Body of pancreas (tissue), 4 donors: ENCODE measurements at regions not wholly inside any gene's neighbourhood (a gene's known extent, or its start where the extent isn't known, plus 50 kb on each side); places are given as distances from the start of the nearest gene placed in this dataset.
"Not testable (repeated sequence)": the region's sequence is repeated elsewhere in the genome, so short reads cannot be mapped to it uniquely, and the experiment has no call there.

ENCODE experiments used
- ATAC-seq: fragments of 150-250 bp; one replicate; pipeline ENCODE4 v1.9.1; 2016
- DNase-seq, 4 donors: peaks; one replicate each; pipeline ENCODE4 v3.0.0-alpha.2; 2019
- H3K27ac ChIP-seq, 4 donors: fragments of 200-600 bp; sonication (generic); 1 replicate in 3 of 4; 2 replicates in 1 of 4; pipeline versions ENCODE4 v1.5.1 to v1.6.1; 2016 to 2019; ENCODE audit warnings: mild to moderate bottlenecking in 1 of 4, mixed read lengths in 1 of 4, moderate library complexity in 1 of 4
- H3K27me3 ChIP-seq, 2 donors: fragments of 200-600 bp; sonication (generic); one replicate each; pipeline ENCODE4 v1.6.0; 2016; ENCODE audit warnings: mild to moderate bottlenecking in 1 of 2
- H3K36me3 ChIP-seq, 2 donors: fragments of 200-600 bp; sonication (generic); replicated peaks in 1 of 2; 2 replicates each; pipeline ENCODE4 v1.5.1; 2016; ENCODE audit warnings: low read depth in 2 of 2; ENCODE audit not compliant: insufficient read depth in 1 of 2
- H3K4me1 ChIP-seq: fragments of 200-600 bp; sonication (generic); one replicate; pipeline ENCODE4 v1.6.0; 2016
- H3K4me3 ChIP-seq, 2 donors: fragments of 200-600 bp; sonication (generic); 1 replicate in 1 of 2; 2 replicates in 1 of 2; pipeline ENCODE4 v1.5.1; 2016 to 2019
- H3K9me3 ChIP-seq, 3 donors: fragments of 200-600 bp; sonication (generic); 1 replicate in 2 of 3; 2 replicates in 1 of 3; pipeline ENCODE4 v1.5.1; 2016
- CTCF ChIP-seq, 7 experiments: fragments of 450-650 bp in 4 of 7; fragments of 200-600 bp in 3 of 7; sonication (generic) in 3 of 7; IDR thresholded peaks; one replicate each; pipeline ENCODE4 v1.5.1; 2016 to 2019; ENCODE audit warnings: antibody characterized with exemption in 7 of 7
- POLR2A ChIP-seq, 3 donors: fragments of 450-650 bp; IDR thresholded peaks; one replicate each; pipeline ENCODE4 v1.6.1; 2016; ENCODE audit warnings: antibody characterized with exemption in 3 of 3, mild to moderate bottlenecking in 2 of 3
- WGBS, 2 donors: methylation state at CpG; one replicate each; pipeline ENCODE4 v1.1.5; 2017; 5-methylcytosine and 5-hydroxymethylcytosine counted together
- intact Hi-C: fragments of 100-400 bp; cut with DNase I; formaldehyde crosslinking; loops from one replicate; pipeline ENCODE4 v1.15.1; 2023

- intact Hi-C loops, result no loop called here
These were observed 1037.9 kb downstream of the EPHA3 start for GRCh38 chr3:90145094-90145860.

GRCh38 chr3:90180096-90180495 lies 1072.7 kb downstream of the EPHA3 start:
- Histone ChIP-seq H3K9me3 (no peaks in the 10 kb centered on the region), H3K4me1 (no peaks in the 10 kb centered on the region), H3K27ac (no peak overlapping the region), H3K4me3 (no peak overlapping the region), H3K36me3 (no peaks in the 10 kb centered on the region), H3K27me3 (no peaks in the 10 kb centered on the region)
- DNase-seq (no peak), ATAC-seq (no peak)
- WGBS, 2 donors, result 50 to 69% methylated on average over 2 of the region's 2 CpGs
- intact Hi-C loops, result loop anchor here (10.0 kb wide), 1 partner anchor 1975 kb away; no protein-coding TSS in a partner anchor
- TF ChIP-seq CTCF (IDR thresholded peaks at IDR 0.05), result no peak

More at GRCh38 chr3:90145094-90145860, 1037.9 kb downstream of the EPHA3 start:
- Histone ChIP-seq H3K4me1 (no peaks in the 10 kb centered on the region), H3K9me3 (no peaks in the 10 kb centered on the region), H3K4me3 (no peak overlapping the region), H3K27me3 (no peaks in the 10 kb centered on the region), H3K36me3 (no peaks in the 10 kb centered on the region), H3K27ac (no peak overlapping the region)
- WGBS, 2 donors, result 47 to 52% methylated on average over 4 of the region's 4 CpGs
- TF ChIP-seq CTCF (IDR thresholded peaks at IDR 0.05), result no peak
- TF ChIP-seq POLR2A (IDR thresholded peaks at IDR 0.05), result no peak
- DNase-seq (no peak), ATAC-seq (no peak)

GRCh38 chr3:90180543-90180942 lies 1073.1 kb downstream of the EPHA3 start:
- Histone ChIP-seq H3K4me1 (no peaks in the 10 kb centered on the region), H3K27me3 (no peaks in the 10 kb centered on the region), H3K36me3 (no peaks in the 10 kb centered on the region), H3K27ac (no peak overlapping the region), H3K9me3 (no peaks in the 10 kb centered on the region), H3K4me3 (no peak overlapping the region)
- TF ChIP-seq CTCF (IDR thresholded peaks at IDR 0.05) (no peak), POLR2A (IDR thresholded peaks at IDR 0.05) (no peak)
- intact Hi-C loops, result loop anchor here (10.0 kb wide), 1 partner anchor 1976 kb away; no protein-coding TSS in a partner anchor
- 35 to 37% methylated on average over 3 of the region's 3 CpGs for WGBS, 2 donors
- DNase-seq, result no peak
- no peak for ATAC-seq

DNA sequence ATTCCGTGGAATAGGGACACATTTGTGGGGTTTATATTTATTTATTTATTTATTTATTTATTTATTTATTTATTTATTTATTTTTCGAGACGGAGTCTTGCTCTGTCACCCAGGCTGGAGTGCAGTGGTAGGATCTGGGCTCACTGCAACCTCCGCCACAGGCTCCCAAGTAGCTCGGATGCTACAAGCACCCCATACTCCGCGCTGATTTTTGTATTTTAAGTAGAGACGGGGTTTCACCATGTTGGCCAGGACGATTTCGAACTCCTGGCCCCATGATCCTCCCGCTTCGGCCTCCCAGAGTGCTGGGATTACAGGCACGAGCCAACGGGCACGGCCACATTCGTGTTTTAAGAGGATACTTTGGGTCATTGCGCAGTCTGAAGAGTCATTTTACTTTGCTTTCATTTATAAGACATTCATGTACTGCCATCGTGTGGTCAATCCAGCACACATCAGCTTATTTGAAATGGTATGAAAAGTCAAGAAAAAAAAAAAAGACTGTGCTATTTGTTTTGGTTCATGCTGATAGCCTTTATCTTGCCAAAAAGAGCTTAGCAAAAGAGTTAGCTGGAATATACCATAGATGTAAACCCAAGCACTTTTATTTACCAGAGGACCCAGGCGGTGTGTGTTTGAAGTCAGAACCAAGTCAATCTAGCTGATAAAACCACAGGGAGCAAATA lies 1075.0 kb downstream of the EPHA3 start:
- intact Hi-C loops, result loop anchor here (10.0 kb wide), 1 partner anchor 1978 kb away; no protein-coding TSS in a partner anchor
- TF ChIP-seq CTCF (IDR thresholded peaks at IDR 0.05), result peak in 6 of 7 experiments; percentile 23 to 37 (median 26)
- H3K27ac ChIP-seq, H3K9me3 ChIP-seq, H3K27me3 ChIP-seq, H3K36me3 ChIP-seq, H3K4me3 ChIP-seq, H3K4me1 ChIP-seq: not testable (repeated sequence)
- ATAC-seq, result peak; percentile 87
- peak in 2 of 4 donors; percentile 6 to 10 for DNase-seq
- WGBS, 2 donors, result 22 to 23% methylated on average over 19 of the region's 19 CpGs
